ENCODE measurements at regions not wholly inside any gene's neighbourhood (a gene's known extent, or its start where the extent isn't known, plus 50 kb on each side); places are given as distances from the start of the nearest gene placed in this dataset.

DNA sequence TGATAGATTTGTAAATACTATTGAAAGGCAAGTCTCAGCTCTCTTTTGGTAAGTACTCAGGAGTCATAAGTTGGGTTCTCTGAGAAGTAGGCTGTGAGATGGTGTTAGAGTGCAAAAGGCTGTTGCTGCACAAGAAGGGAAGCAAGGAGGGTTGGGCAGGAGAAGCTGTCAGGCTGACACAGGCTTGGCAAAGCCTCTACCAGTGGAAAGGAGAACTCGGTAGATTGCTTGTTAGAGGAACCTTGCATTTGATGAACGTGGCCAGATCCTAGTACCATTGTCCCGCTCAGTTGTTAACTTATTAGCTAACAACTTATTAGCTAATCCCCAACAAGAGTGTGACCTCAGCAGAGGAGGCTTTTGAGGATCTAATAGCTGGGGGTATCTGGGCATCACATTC, 449.3 kb upstream of the BOD1L1 start:
- no peak for DNase-seq (ENCODE audit: low spot score)
- intact Hi-C loops (cut with micrococcal nuclease): no loop called here
- Mint-ChIP-seq H3K4me3 (ENCODE audit: low read depth) (no peak overlapping the region), H3K4me1 (ENCODE audit: low read depth) (no peaks in the 10 kb centered on the region), H3K9me3 (peaks cover 25% of the 10 kb centered on the region), H3K27ac (no peak overlapping the region), H3K27me3 (ENCODE audit: low read depth) (no peaks in the 10 kb centered on the region), H3K36me3 (ENCODE audit: low read depth) (no peaks in the 10 kb centered on the region)

DNA sequence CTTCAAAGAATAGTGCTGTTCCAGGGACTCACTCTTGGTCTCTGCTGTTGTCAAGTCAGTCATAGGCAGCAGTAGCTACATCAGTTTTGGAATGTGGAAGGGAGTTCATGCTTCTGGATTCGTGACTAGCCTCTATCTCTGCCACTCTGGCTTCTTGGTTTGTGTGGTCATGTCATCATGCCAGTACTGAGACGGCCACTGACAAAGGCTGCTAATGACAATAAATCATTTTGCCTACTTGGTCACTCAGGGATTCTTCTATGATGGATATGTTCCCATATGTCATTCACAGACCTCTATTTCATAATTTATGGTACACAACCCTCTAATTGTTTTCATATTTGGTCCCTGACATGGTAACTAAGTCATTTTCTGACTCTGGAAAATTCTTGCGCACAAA, 450.8 kb upstream of the BOD1L1 start:
- Mint-ChIP-seq H3K27ac (no peak overlapping the region), H3K27me3 (ENCODE audit: low read depth) (no peaks in the 10 kb centered on the region), H3K4me1 (ENCODE audit: low read depth) (no peaks in the 10 kb centered on the region), H3K4me3 (ENCODE audit: low read depth) (no peak overlapping the region), H3K9me3 (peaks cover 9% of the 10 kb centered on the region), H3K36me3 (ENCODE audit: low read depth) (no peaks in the 10 kb centered on the region)
- DNase-seq (ENCODE audit: low spot score): no peak
- intact Hi-C loops (cut with micrococcal nuclease): no loop called here

DNA sequence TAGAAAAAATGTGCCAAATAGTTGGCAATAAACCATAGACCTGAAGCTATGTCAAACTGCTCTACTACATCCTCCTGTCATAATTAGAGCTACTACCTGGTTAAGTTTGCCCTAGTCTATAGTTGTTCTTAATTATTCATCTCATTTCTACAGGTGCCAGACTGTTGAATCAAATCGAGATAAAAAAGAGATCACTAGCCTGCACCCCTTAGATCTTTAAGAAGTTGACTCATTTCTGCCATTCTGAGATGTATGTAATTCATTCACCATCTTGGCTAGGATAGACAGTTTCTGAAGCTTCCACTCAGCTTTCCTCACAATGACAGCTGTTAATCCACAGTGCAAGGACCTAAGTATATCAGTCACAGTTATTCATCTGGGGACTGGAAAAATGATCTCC, 452.1 kb upstream of the BOD1L1 start:
- no peak for DNase-seq (ENCODE audit: low spot score)
- intact Hi-C loops (cut with micrococcal nuclease): no loop called here
- H3K4me3 Mint-ChIP-seq (ENCODE audit: low read depth): no peak overlapping the region
- no peaks in the 10 kb centered on the region for H3K36me3 Mint-ChIP-seq (ENCODE audit: low read depth)
- peaks cover 4% of the 10 kb centered on the region for H3K9me3 Mint-ChIP-seq
- H3K27me3 Mint-ChIP-seq (ENCODE audit: low read depth): no peaks in the 10 kb centered on the region
- no peaks in the 10 kb centered on the region for H3K4me1 Mint-ChIP-seq (ENCODE audit: low read depth)
- H3K27ac Mint-ChIP-seq: no peak overlapping the region

DNA sequence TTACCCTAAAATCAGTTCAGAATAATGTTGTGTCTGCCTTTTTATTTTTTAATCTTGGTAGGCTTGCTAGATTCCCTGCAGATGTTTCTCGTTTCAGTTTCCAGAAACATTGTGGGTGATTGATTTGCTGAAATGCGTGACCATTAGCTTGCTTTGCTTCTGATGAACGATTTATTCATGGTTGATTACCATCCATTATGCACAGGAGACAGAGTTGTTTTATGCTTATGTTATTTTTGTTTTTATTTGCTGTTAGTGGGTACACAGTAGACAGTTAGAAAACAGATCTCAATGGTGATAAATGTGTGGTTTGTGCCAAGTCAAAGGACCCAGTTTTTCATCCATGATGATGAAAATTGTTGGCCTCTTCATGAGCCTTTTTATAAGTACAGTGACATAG, 455.6 kb upstream of the BOD1L1 start:
- H3K4me3 Mint-ChIP-seq (ENCODE audit: low read depth): no peak overlapping the region
- intact Hi-C loops (cut with micrococcal nuclease): no loop called here
- no peaks in the 10 kb centered on the region for H3K9me3 Mint-ChIP-seq
- no peak for DNase-seq (ENCODE audit: low spot score)
- no peak overlapping the region for H3K27ac Mint-ChIP-seq
- H3K36me3 Mint-ChIP-seq (ENCODE audit: low read depth): no peaks in the 10 kb centered on the region
- H3K27me3 Mint-ChIP-seq (ENCODE audit: low read depth): no peaks in the 10 kb centered on the region
- no peaks in the 10 kb centered on the region for H3K4me1 Mint-ChIP-seq (ENCODE audit: low read depth)

DNA sequence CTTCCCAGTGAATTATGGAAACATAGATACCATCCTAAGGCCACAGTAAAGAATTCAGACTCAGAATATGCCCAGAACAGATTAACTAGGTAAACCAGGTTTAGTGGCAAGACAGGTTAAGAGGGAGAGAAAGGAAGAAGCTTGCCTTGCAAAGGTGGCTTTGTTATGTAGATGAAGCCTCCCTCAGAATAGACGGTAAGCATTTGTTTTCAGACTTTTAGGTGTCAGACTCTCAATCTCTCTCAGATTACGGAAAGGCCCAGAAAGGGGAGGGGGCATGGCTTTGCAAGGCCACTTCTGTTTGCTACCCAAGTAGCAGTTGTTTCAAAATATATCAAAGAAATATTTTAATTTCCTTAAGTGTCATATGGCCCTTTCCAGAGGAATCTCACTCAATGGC, 457.1 kb upstream of the BOD1L1 start:
- Mint-ChIP-seq H3K9me3 (no peaks in the 10 kb centered on the region), H3K27me3 (ENCODE audit: low read depth) (no peaks in the 10 kb centered on the region), H3K36me3 (ENCODE audit: low read depth) (no peaks in the 10 kb centered on the region), H3K4me3 (ENCODE audit: low read depth) (no peak overlapping the region), H3K27ac (no peak overlapping the region), H3K4me1 (ENCODE audit: low read depth) (no peaks in the 10 kb centered on the region)
- DNase-seq (ENCODE audit: low spot score): no peak
- intact Hi-C loops (cut with micrococcal nuclease): no loop called here

DNA sequence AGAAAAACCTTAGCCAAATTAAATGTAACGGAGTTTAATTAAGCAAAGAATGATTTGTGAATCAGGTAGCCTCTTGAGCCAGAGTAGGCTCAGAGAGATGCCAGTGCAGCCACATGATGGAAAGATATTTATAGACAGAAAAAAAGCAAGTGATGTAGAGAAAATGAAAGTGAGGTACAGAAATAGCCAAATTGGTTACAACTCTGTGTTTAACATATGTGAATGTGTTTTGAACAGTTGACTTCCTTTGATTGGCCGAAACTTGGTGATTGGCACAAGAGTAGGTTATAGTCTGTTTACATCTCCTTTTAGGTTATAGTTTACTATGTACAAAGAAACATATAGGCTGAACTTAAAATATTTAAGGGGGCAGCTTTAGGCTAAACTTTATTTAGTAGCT, 459.9 kb upstream of the BOD1L1 start:
- Mint-ChIP-seq H3K36me3 (ENCODE audit: low read depth) (no peaks in the 10 kb centered on the region), H3K9me3 (no peaks in the 10 kb centered on the region), H3K27me3 (ENCODE audit: low read depth) (no peaks in the 10 kb centered on the region), H3K27ac (no peak overlapping the region), H3K4me3 (ENCODE audit: low read depth) (no peak overlapping the region), H3K4me1 (ENCODE audit: low read depth) (no peaks in the 10 kb centered on the region)
- intact Hi-C loops (cut with micrococcal nuclease): no loop called here
- no peak for DNase-seq (ENCODE audit: low spot score)

DNA sequence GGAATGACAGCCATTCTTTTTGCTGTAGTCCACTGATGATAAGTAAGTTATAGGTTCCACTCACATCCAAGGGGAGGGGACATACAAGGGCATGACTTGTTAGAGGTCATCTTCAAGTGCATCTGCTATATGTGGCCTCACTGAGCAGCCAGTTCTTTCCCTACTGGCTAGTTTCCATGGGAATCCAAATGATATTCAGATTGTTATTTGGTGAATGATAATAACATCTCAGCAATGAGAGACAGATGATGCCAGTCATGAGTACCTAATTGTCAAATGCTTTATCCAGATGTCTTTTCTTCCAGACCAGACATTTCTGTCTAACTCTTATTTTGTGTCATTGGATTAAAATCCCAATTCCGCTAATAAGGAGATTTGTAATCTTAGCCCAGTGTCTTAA, 460.4 kb upstream of the BOD1L1 start:
- Mint-ChIP-seq H3K36me3 (ENCODE audit: low read depth) (no peaks in the 10 kb centered on the region), H3K4me3 (ENCODE audit: low read depth) (no peak overlapping the region), H3K27me3 (ENCODE audit: low read depth) (no peaks in the 10 kb centered on the region), H3K27ac (no peak overlapping the region), H3K9me3 (no peaks in the 10 kb centered on the region), H3K4me1 (ENCODE audit: low read depth) (no peaks in the 10 kb centered on the region)
- intact Hi-C loops (cut with micrococcal nuclease): no loop called here
- no peak for DNase-seq (ENCODE audit: low spot score)

DNA sequence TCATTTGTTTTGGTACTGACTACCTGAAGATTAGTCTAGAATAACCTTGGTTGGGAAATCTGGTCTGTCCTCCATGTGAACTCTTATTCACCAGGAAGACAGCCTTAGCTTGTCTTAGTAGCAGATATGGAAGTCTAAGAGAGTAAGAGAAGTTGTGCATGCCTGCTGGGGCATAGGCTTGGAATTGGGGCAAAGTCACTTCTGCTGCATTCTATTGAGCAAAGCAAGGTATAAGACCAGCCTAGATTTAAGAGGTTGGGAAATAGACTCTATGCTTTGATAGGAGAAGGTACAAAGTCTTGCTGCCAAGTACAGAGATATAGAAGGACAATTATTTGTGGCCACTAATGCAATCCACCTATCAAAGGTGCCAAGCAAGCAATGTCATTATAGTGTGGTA, 464.0 kb upstream of the BOD1L1 start:
- DNase-seq (ENCODE audit: low spot score): no peak
- no peak overlapping the region for H3K4me3 Mint-ChIP-seq (ENCODE audit: low read depth)
- intact Hi-C loops (cut with micrococcal nuclease): no loop called here
- H3K27ac Mint-ChIP-seq: no peak overlapping the region
- no peaks in the 10 kb centered on the region for H3K36me3 Mint-ChIP-seq (ENCODE audit: low read depth)
- H3K27me3 Mint-ChIP-seq (ENCODE audit: low read depth): no peaks in the 10 kb centered on the region
- no peaks in the 10 kb centered on the region for H3K9me3 Mint-ChIP-seq
- no peaks in the 10 kb centered on the region for H3K4me1 Mint-ChIP-seq (ENCODE audit: low read depth)

DNA sequence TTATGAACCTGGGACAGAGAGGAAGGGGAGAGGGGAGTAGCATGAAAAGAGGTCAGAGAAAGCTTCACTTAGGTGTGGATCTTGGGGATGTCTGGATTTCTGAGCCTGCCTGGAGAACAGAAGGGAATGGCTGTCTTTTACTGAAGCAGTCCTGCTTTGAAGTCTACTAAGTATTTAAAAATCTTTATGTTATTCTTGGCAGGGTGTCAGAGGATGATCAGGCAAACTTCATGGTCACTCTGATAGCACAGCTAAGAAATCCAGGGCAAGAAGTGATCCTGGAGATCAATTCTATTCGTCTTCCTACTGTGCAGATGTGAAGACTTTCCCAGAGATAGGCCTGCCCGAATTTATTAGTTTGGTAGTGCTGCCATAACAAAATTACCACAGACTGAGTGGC, 464.4 kb upstream of the BOD1L1 start:
- no peaks in the 10 kb centered on the region for H3K4me1 Mint-ChIP-seq (ENCODE audit: low read depth)
- H3K36me3 Mint-ChIP-seq (ENCODE audit: low read depth): no peaks in the 10 kb centered on the region
- no peaks in the 10 kb centered on the region for H3K9me3 Mint-ChIP-seq
- DNase-seq (ENCODE audit: low spot score): no peak
- H3K27ac Mint-ChIP-seq: no peak overlapping the region
- H3K27me3 Mint-ChIP-seq (ENCODE audit: low read depth): no peaks in the 10 kb centered on the region
- intact Hi-C loops (cut with micrococcal nuclease): no loop called here
- H3K4me3 Mint-ChIP-seq (ENCODE audit: low read depth): no peak overlapping the region

DNA sequence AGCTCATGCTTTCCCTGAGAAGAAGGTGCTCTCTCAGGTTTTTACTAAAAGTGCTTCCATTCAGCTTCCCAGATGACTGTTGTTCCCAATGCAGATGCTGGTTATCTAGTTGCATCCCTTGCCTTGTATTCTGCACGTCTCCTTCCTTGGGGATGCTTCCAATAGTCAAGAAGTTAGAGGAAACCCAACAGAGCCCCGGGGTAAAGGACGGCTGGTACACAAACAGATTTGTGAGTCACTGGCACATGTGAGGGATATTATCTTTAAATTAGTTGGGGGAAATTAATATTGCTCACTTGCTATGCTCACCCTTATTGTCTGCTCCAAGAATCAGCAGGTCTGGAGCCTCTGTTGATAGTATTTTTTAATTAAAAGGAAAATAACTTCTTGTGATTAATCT, 465.2 kb upstream of the BOD1L1 start:
- Mint-ChIP-seq H3K4me3 (ENCODE audit: low read depth) (no peak overlapping the region), H3K36me3 (ENCODE audit: low read depth) (no peaks in the 10 kb centered on the region), H3K27ac (no peak overlapping the region), H3K9me3 (no peaks in the 10 kb centered on the region), H3K27me3 (ENCODE audit: low read depth) (no peaks in the 10 kb centered on the region), H3K4me1 (ENCODE audit: low read depth) (no peaks in the 10 kb centered on the region)
- intact Hi-C loops (cut with micrococcal nuclease): no loop called here
- DNase-seq (ENCODE audit: low spot score): no peak

DNA sequence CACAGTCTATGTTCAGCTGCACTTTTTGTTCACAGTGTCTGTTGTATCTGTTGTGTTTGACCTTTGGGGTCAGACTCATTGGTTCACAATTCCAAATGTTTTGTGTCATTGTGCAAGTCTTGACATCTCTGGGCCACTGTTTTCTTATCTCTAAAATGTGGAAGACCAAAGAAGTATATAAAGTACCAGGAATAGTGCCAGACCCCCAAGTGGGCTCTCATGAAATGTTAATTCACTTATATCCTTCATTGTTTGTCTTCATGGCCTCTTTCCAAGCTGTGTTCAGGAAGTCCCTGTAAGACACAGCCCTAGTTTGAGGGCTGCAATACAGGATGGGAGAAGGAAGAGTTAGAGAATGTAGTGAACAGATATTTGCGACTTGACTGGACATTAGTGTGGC, 468.3 kb upstream of the BOD1L1 start:
- intact Hi-C loops (cut with micrococcal nuclease): no loop called here
- no peaks in the 10 kb centered on the region for H3K36me3 Mint-ChIP-seq (ENCODE audit: low read depth)
- no peaks in the 10 kb centered on the region for H3K4me1 Mint-ChIP-seq (ENCODE audit: low read depth)
- no peak for DNase-seq (ENCODE audit: low spot score)
- no peak overlapping the region for H3K27ac Mint-ChIP-seq
- no peak overlapping the region for H3K4me3 Mint-ChIP-seq (ENCODE audit: low read depth)
- H3K9me3 Mint-ChIP-seq: no peaks in the 10 kb centered on the region
- H3K27me3 Mint-ChIP-seq (ENCODE audit: low read depth): no peaks in the 10 kb centered on the region

DNA sequence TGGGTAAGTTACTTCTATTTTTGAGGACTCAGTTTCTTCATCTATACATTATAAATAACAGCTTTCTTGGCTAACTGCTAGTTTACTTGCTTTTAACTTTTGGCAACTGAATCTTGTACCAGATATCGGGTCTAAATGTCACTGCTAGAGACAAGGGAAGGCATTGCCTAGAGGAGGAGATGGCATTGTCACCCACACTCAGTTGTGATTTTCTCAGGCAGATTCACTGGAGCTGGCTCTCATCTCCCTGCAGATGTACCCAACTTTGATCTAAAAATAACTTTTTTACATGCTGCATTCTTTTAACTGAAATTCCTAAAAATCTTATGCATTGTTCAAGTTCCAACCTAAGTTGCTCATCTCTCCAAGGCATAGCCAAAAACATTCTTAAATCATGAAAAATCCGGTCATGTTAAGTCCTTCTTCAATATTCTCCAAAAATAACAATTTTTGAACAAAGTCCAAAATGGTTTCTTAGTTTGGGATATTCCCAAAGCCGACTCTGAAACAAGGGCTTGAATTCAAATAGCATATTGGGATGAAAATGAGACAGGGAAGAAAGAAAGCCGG, 469.0 kb upstream of the BOD1L1 start:
- no peak for DNase-seq (ENCODE audit: low spot score)
- Mint-ChIP-seq H3K4me3 (ENCODE audit: low read depth) (no peak overlapping the region), H3K36me3 (ENCODE audit: low read depth) (no peaks in the 10 kb centered on the region), H3K4me1 (ENCODE audit: low read depth) (no peaks in the 10 kb centered on the region), H3K9me3 (no peaks in the 10 kb centered on the region), H3K27ac (no peak overlapping the region), H3K27me3 (ENCODE audit: low read depth) (no peaks in the 10 kb centered on the region)
- intact Hi-C loops (cut with micrococcal nuclease): no loop called here

DNA sequence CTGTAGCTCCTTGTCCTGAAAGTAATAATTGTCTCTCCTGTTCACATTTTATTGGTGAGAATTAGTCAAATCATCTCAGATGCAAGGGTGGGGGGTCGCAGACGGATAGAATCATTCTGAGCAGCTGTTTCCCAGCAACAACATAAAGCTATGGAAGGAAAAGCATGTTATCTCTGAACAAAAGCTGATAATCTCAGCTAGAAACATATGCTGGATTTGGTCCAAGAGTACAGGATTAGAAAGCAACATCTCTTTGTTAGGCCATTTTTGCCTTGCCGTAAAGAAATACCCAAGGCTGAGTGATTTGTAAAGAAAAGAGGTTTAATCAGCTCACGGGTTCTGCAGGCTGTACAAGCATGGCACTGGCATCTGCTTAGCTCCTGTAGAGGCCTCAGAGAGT, 472.8 kb upstream of the BOD1L1 start:
- intact Hi-C loops (cut with micrococcal nuclease): no loop called here
- Mint-ChIP-seq H3K4me1 (ENCODE audit: low read depth) (no peaks in the 10 kb centered on the region), H3K27ac (no peak overlapping the region), H3K4me3 (ENCODE audit: low read depth) (no peak overlapping the region), H3K9me3 (no peaks in the 10 kb centered on the region), H3K27me3 (ENCODE audit: low read depth) (no peaks in the 10 kb centered on the region), H3K36me3 (ENCODE audit: low read depth) (no peaks in the 10 kb centered on the region)
- DNase-seq (ENCODE audit: low spot score): no peak

DNA sequence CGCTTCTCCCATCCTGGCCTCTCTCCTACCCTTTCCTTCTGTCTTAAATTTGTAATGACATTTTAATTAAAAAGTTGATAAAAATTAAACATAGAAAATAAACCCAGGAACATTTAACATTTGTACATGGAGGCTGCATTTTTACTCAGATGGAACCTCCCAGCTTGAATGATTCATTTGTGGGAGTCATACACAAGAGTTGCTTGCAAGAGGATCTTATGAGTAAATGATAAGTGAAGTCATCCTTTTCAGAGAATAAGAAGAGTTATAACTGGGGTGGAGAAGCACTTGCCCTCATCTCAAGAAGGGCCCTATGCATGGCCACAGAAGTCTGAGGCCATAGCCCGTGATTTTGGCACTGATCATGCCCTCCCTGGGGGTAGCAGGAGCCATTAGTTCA, 482.9 kb upstream of the BOD1L1 start:
- intact Hi-C loops (cut with micrococcal nuclease): no loop called here
- Mint-ChIP-seq H3K4me1 (ENCODE audit: low read depth) (no peaks in the 10 kb centered on the region), H3K27me3 (ENCODE audit: low read depth) (no peaks in the 10 kb centered on the region)

More for the DNA sequence above, 482.9 kb upstream of the BOD1L1 start:
- H3K27ac Mint-ChIP-seq: no peak overlapping the region
- DNase-seq (ENCODE audit: low spot score): no peak
- H3K4me3 Mint-ChIP-seq (ENCODE audit: low read depth): no peak overlapping the region
- H3K36me3 Mint-ChIP-seq (ENCODE audit: low read depth): no peaks in the 10 kb centered on the region
- no peaks in the 10 kb centered on the region for H3K9me3 Mint-ChIP-seq
